ENCODE measurements at regions not wholly inside any gene's neighbourhood (a gene's known extent, or its start where the extent isn't known, plus 50 kb on each side); places are given as distances from the start of the nearest gene placed in this dataset.

DNA sequence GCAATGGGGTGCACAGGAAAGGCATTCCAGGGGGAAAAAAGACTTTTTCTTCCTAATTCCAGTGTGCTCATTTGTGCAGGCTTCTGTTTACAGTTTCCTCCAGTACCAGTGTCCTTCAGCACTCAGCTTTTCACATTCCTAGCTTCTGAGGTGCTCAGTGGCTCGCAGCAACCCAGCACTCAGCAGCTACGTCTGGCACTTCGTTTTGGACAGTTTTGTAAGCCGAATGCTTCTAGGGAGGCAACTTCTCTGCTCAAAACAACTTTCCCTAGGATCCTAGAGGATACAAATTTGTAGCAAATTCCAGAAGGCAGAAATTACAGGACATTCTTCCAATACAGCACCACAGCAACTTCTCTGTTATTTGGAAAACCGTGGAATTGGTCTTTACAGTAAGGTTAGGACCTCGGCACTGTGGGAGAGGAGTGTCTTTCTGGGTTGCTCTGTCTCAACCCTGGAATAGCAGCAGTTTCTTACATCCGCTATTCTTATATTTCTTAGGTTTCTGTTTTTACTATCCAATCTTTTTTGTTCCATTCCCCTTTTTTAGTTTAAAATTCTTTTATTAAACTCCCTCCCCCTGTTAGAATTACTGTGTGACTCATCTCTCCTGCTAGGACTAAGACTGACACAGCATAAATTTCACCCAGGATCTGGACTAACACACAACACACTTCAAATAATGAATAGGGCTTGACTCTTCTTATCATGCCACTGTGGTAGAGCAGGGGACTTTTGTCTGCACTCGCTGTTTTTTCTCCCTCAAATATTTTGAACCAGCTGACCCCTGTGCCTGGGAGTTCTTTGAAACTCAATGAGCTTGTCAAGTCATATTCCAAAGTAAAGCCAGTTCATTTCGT, 1314.7 kb downstream of the FSTL5 start:
- TF ChIP-seq ZFX (IDR thresholded peaks at IDR 0.05; ENCODE audit: borderline replicate concordance): no peak
- TF ChIP-seq, protein P1, sequence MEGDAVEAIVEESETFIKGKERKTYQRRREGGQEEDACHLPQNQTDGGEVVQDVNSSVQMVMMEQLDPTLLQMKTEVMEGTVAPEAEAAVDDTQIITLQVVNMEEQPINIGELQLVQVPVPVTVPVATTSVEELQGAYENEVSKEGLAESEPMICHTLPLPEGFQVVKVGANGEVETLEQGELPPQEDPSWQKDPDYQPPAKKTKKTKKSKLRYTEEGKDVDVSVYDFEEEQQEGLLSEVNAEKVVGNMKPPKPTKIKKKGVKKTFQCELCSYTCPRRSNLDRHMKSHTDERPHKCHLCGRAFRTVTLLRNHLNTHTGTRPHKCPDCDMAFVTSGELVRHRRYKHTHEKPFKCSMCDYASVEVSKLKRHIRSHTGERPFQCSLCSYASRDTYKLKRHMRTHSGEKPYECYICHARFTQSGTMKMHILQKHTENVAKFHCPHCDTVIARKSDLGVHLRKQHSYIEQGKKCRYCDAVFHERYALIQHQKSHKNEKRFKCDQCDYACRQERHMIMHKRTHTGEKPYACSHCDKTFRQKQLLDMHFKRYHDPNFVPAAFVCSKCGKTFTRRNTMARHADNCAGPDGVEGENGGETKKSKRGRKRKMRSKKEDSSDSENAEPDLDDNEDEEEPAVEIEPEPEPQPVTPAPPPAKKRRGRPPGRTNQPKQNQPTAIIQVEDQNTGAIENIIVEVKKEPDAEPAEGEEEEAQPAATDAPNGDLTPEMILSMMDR (IDR thresholded peaks at IDR 0.05): no peak
- H3K27ac ChIP-seq: peak overlapping the region; percentile 56

DNA sequence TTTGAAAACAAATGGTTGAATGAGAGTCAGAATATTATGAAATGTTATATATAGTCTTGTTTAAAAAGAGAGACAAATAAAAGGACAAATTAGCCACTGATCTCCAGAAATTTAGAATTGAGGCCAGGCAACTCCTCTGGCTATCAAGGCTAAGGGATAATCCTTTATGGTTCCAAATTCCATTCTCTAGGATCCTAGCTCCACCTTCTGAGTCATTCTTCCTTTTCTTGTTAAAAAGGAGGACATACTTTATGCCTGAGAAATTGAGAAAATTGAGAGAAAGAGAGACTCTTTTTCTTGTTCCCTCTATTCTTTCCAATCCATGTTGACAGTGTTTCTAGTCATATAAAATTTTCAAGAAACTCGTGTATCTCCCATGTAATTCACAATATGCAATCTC, 1299.5 kb downstream of the FSTL5 start:
- TF ChIP-seq, protein P1 (IDR thresholded peaks at IDR 0.05): no peak
- TF ChIP-seq ZFX (IDR thresholded peaks at IDR 0.05; ENCODE audit: borderline replicate concordance): no peak
- no peak overlapping the region for H3K27ac ChIP-seq

DNA sequence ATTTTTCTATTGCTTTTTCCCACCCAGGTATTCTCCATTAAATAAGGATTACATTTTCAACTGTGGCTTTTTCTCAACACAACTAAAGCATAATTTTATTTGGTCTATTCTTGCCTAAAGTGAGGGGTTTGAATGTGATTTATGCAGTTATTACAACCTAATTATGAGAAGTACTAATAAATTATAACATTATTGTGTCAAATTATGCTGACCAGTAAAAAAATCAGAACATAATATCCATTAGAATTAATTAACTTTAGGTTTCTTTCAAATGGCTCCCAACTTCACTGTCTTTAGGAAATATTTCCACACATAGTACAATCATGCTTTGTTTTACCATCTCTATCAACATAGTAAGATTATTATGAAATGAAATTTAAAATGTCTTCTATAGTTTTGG, 1293.9 kb downstream of the FSTL5 start:
- H3K27ac ChIP-seq: no peak overlapping the region
- no peak for TF ChIP-seq ZFX (IDR thresholded peaks at IDR 0.05; ENCODE audit: borderline replicate concordance)
- TF ChIP-seq, protein P1 (IDR thresholded peaks at IDR 0.05): no peak

DNA sequence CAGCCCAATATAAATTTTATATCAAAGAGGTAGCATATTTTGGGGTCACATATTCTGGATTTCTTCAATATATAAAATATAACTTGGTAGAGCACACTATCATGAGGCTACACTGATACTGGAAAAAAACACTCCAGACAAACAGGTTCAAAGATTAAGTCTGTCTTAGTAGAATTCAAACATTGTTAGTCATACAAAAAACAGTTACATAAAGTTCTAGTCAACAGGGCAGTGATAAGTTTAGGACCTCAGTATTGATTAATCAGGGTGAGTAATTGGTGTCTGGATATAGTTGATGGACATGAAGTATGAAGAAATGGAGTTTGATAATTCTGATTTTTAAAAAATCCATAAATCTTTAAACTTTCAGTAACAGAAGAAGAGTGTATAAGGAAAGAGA, 1291.3 kb downstream of the FSTL5 start:
- no peak overlapping the region for H3K27ac ChIP-seq

DNA sequence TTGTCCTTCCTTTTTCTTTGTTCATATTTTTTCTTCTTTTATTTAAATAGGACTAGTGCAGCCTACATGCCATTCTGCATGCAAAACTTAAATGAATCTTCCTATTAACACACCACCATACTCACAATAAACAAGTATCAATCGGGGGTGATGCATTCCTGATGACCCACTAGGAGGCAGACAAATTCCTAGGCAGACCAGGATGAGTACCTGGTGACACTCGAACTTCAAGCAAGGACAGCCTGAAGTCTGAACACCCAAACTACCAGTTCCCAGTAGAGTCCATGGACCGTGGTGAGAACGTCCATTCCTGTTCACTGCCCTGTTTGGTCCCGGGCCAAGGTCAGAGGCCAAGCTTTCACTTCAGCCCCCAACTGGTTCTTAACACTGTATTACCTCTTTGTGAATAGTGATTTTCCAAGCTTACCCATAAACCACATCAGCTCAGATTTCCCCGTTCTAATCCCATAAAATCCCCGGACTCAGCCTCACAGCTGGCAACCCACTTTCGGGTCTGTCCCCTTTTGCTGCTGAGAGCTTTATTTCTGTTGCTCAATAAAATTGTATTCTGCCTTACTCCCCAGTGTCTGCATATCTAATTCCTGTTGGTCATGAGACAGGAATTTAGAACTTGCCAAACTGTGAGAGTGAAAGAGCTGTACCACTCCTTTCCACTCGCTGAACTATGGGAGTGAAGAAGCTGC, 1286.6 kb downstream of the FSTL5 start:
- no peak overlapping the region for H3K27ac ChIP-seq
- TF ChIP-seq, protein P1 (IDR thresholded peaks at IDR 0.05): no peak
- no peak for TF ChIP-seq ZFX (IDR thresholded peaks at IDR 0.05; ENCODE audit: borderline replicate concordance)

More for the DNA sequence above, 1291.3 kb downstream of the FSTL5 start:
- TF ChIP-seq ZFX (IDR thresholded peaks at IDR 0.05; ENCODE audit: borderline replicate concordance): no peak
- TF ChIP-seq, protein P1 (IDR thresholded peaks at IDR 0.05): no peak

DNA sequence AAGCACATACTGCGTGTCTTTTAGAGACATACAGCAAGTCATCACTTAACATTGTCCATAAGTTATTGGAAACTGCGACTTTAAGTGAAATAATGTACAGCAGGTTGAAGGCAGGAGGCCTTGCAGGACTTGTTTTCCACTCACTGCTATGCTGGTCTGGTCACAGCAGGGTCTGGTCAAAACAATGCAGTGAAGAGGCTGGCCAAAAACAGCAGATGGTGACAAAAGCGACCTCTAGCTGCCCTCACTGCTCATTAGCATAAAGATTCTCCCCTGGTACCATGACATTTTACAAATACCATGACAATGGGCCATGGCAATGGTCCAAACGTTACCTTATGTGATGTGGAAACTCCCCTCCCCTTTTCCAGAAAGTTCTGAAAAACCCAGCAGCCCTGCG, 1283.6 kb downstream of the FSTL5 start:
- TF ChIP-seq, protein P1 (IDR thresholded peaks at IDR 0.05): no peak
- TF ChIP-seq ZFX (IDR thresholded peaks at IDR 0.05; ENCODE audit: borderline replicate concordance): no peak
- H3K27ac ChIP-seq: no peak overlapping the region

DNA sequence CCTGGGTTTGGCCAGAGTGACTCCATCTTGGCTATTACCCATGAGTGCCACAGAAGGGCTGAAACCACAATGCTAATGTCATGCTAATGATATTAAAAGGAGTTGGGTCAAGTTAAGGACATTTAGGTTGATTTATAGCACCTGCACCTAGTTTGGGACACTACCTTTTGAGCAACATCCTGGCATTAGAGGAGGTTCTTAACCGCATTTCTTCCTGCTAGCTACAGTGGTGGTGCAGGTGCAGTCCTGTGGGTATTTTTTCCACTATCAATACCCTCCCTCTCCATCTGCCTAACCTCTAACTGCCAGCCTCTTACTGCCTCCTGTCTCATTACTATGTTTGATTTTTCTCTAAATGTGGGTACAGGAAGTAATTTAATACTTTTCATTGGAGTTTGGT, 1276.1 kb downstream of the FSTL5 start:
- no peak overlapping the region for H3K27ac ChIP-seq
- TF ChIP-seq, protein P1 (IDR thresholded peaks at IDR 0.05): no peak
- TF ChIP-seq ZFX (IDR thresholded peaks at IDR 0.05; ENCODE audit: borderline replicate concordance): no peak

Data from 22Rv1 (cell line).